Ascending aorta (tissue), 2 donors: ENCODE measurements at regions not wholly inside any gene's neighbourhood (a gene's known extent, or its start where the extent isn't known, plus 50 kb on each side); places are given as distances from the start of the nearest gene placed in this dataset.

Source experiments
- DNase-seq, 2 donors: peaks; one replicate each; pipeline ENCODE4 v3.0.0-alpha.2; 2019; ENCODE audit warnings: low spot score in 2 of 2
- H3K27ac ChIP-seq, 2 donors: fragments of 200-600 bp; sonication (generic); one replicate each; pipeline ENCODE4 v1.5.1; 2016 to 2017; ENCODE audit warnings: mild to moderate bottlenecking in 1 of 2
- H3K27me3 ChIP-seq: fragments of 200-600 bp; sonication (generic); one replicate; pipeline ENCODE4 v1.5.1; 2017
- H3K36me3 ChIP-seq, 2 donors: fragments of 200-600 bp; sonication (generic); one replicate each; pipeline ENCODE4 v1.5.1; 2016
- H3K4me1 ChIP-seq, 2 donors: fragments of 200-600 bp; sonication (generic); one replicate each; pipeline ENCODE4 v1.5.1; 2016 to 2017; ENCODE audit warnings: mild to moderate bottlenecking in 1 of 2
- H3K4me3 ChIP-seq, 2 donors: fragments of 200-600 bp; sonication (generic); one replicate each; pipeline ENCODE4 v1.5.1; 2016 to 2017; ENCODE audit warnings: mild to moderate bottlenecking in 1 of 2
- H3K9me3 ChIP-seq, 2 donors: fragments of 200-600 bp; sonication (generic); one replicate each; pipeline ENCODE4 v1.5.1; 2016
- CTCF ChIP-seq, 3 experiments: fragments of 200-600 bp in 2 of 3; fragments of 450-650 bp in 1 of 3; sonication (generic) in 2 of 3; IDR thresholded peaks; one replicate each; pipeline ENCODE4 v1.5.1; 2016 to 2019; ENCODE audit warnings: antibody characterized with exemption in 3 of 3, mild to moderate bottlenecking in 1 of 3, moderate library complexity in 1 of 3
- intact Hi-C: fragments of 100-400 bp; cut with DNase I; formaldehyde crosslinking; loops from one replicate; pipeline ENCODE4 v1.15.1; 2023

- DNase-seq, result no peak
- no peaks in the 10 kb centered on the region for H3K27me3 ChIP-seq
- intact Hi-C loops, result no loop called here
- TF ChIP-seq CTCF (IDR thresholded peaks at IDR 0.05), result no peak
- no peaks in the 10 kb centered on the region for H3K36me3 ChIP-seq
- no peak overlapping the region for H3K4me3 ChIP-seq
- no peaks in the 10 kb centered on the region for H3K4me1 ChIP-seq
- no peaks in the 10 kb centered on the region for H3K9me3 ChIP-seq
- no peak overlapping the region for H3K27ac ChIP-seq
These were observed 191.3 kb downstream of the SMIM20 start for GRCh38 chr4:26105337-26105736.

GRCh38 chr4:26105815-26106699, 192.0 kb downstream of the SMIM20 start:
- intact Hi-C loops, result no loop called here
- Histone ChIP-seq H3K27ac (no peak overlapping the region), H3K9me3 (no peaks in the 10 kb centered on the region), H3K4me3 (no peak overlapping the region), H3K27me3 (no peaks in the 10 kb centered on the region), H3K36me3 (no peaks in the 10 kb centered on the region), H3K4me1 (no peaks in the 10 kb centered on the region)
- no peak for DNase-seq
- TF ChIP-seq CTCF (IDR thresholded peaks at IDR 0.05), result no peak

GRCh38 chr4:26106776-26107175, 192.8 kb downstream of the SMIM20 start:
- H3K27me3 ChIP-seq, result no peaks in the 10 kb centered on the region

GRCh38 chr4:26108054-26108453, 194.0 kb downstream of the SMIM20 start:
- Histone ChIP-seq H3K27me3 (no peaks in the 10 kb centered on the region), H3K4me1 (no peaks in the 10 kb centered on the region), H3K9me3 (peaks cover 0 to 4% of the 10 kb centered on the region in 2 donors), H3K27ac (no peak overlapping the region), H3K36me3 (no peaks in the 10 kb centered on the region), H3K4me3 (no peak overlapping the region)
- no peak for TF ChIP-seq CTCF (IDR thresholded peaks at IDR 0.05)
- DNase-seq, result no peak
- intact Hi-C loops, result no loop called here

More at GRCh38 chr4:26106776-26107175, 192.8 kb downstream of the SMIM20 start:
- Histone ChIP-seq H3K4me3 (no peak overlapping the region), H3K9me3 (no peaks in the 10 kb centered on the region), H3K36me3 (no peaks in the 10 kb centered on the region), H3K27ac (no peak overlapping the region), H3K4me1 (no peaks in the 10 kb centered on the region)
- intact Hi-C loops, result no loop called here
- no peak for DNase-seq
- no peak for TF ChIP-seq CTCF (IDR thresholded peaks at IDR 0.05)

- DNase-seq, result no peak
- intact Hi-C loops, result no loop called here
- Histone ChIP-seq H3K36me3 (no peaks in the 10 kb centered on the region), H3K4me1 (no peaks in the 10 kb centered on the region), H3K4me3 (no peak overlapping the region), H3K27ac (no peak overlapping the region), H3K27me3 (no peaks in the 10 kb centered on the region), H3K9me3 (peaks cover 0 to 7% of the 10 kb centered on the region in 2 donors)
- TF ChIP-seq CTCF (IDR thresholded peaks at IDR 0.05), result no peak
These were observed 196.5 kb downstream of the SMIM20 start for GRCh38 chr4:26110493-26110892.
